HFFc6 (cell line): ENCODE measurements at regions not wholly inside any gene's neighbourhood (a gene's known extent, or its start where the extent isn't known, plus 50 kb on each side); places are given as distances from the start of the nearest gene placed in this dataset.

Experiments
- DNase-seq: peaks from one replicate; pipeline ENCODE4 v3.0.0-alpha.2; 2018
- H3K27ac Mint-ChIP-seq: 2 replicates; pipeline ENCODE4 v1.8.0; 2020; ENCODE audit warnings: mild to moderate bottlenecking, mixed read lengths
- H3K27me3 Mint-ChIP-seq: 2 replicates; pipeline ENCODE4 v1.8.0; 2021; ENCODE audit warnings: mild to moderate bottlenecking, moderate library complexity, mixed read lengths; ENCODE audit not compliant: insufficient read depth
- H3K36me3 Mint-ChIP-seq: 2 replicates; pipeline ENCODE4 v1.8.0; 2021; ENCODE audit warnings: low read depth, mixed read lengths
- H3K4me1 Mint-ChIP-seq: 2 replicates; pipeline ENCODE4 v1.8.0; 2020; ENCODE audit warnings: low read depth, mixed read lengths
- H3K4me3 Mint-ChIP-seq: 2 replicates; pipeline ENCODE4 v1.8.0; 2020; ENCODE audit warnings: mild to moderate bottlenecking, moderate library complexity, mixed read lengths
- H3K9me3 Mint-ChIP-seq: 2 replicates; pipeline ENCODE4 v1.8.0; 2020; ENCODE audit warnings: mild to moderate bottlenecking, mixed read lengths
- TF ChIP-seq, protein P1 (sequence below): fragments of 200-600 bp; sonication (generic); IDR thresholded peaks from 2 replicates; pipeline ENCODE4 v1.5.0; 2021; ENCODE audit warnings: antibody characterized with exemption, mild to moderate bottlenecking

DNA sequence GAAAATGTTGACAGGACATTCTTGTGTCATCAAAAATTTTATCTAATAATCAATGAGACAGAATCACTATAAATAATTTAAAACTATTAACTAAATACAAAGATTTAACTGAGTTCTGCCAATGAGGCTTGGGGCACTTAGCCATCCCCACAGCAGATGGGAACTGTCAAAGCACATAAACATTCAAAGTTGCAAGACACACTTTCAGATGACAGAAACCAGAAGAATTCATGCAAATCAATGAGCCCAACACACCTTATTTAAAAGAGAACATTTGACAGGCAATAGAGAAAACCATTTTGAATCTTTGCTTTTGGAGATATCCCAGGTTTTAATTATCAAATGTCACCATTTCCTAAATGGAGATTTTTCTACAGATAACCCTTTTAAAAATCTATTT, 566.2 kb downstream of the IRS1 start:
- Mint-ChIP-seq H3K27ac (no peak overlapping the region), H3K9me3 (no peaks in the 10 kb centered on the region), H3K4me1 (no peaks in the 10 kb centered on the region), H3K27me3 (no peaks in the 10 kb centered on the region), H3K4me3 (no peak overlapping the region), H3K36me3 (no peaks in the 10 kb centered on the region)
- TF ChIP-seq, protein P1, sequence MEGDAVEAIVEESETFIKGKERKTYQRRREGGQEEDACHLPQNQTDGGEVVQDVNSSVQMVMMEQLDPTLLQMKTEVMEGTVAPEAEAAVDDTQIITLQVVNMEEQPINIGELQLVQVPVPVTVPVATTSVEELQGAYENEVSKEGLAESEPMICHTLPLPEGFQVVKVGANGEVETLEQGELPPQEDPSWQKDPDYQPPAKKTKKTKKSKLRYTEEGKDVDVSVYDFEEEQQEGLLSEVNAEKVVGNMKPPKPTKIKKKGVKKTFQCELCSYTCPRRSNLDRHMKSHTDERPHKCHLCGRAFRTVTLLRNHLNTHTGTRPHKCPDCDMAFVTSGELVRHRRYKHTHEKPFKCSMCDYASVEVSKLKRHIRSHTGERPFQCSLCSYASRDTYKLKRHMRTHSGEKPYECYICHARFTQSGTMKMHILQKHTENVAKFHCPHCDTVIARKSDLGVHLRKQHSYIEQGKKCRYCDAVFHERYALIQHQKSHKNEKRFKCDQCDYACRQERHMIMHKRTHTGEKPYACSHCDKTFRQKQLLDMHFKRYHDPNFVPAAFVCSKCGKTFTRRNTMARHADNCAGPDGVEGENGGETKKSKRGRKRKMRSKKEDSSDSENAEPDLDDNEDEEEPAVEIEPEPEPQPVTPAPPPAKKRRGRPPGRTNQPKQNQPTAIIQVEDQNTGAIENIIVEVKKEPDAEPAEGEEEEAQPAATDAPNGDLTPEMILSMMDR, result no peak
- DNase-seq, result no peak

- Mint-ChIP-seq H3K4me1 (peaks cover 10% of the 10 kb centered on the region), H3K36me3 (no peaks in the 10 kb centered on the region), H3K27me3 (no peaks in the 10 kb centered on the region), H3K4me3 (no peak overlapping the region), H3K9me3 (no peaks in the 10 kb centered on the region), H3K27ac (no peak overlapping the region)
- TF ChIP-seq, protein P1, result no peak
- DNase-seq, result no peak
These were observed 571.5 kb downstream of the IRS1 start for GRCh38 chr2:226228080-226228479.

- no peak overlapping the region for H3K27ac Mint-ChIP-seq
- H3K4me3 Mint-ChIP-seq, result no peak overlapping the region
- peak; percentile 13 for DNase-seq
- H3K27me3 Mint-ChIP-seq, result no peaks in the 10 kb centered on the region
- H3K36me3 Mint-ChIP-seq, result no peaks in the 10 kb centered on the region
- TF ChIP-seq, protein P1, result no peak
- peaks cover 10% of the 10 kb centered on the region for H3K4me1 Mint-ChIP-seq
- H3K9me3 Mint-ChIP-seq, result no peaks in the 10 kb centered on the region
These were observed 572.3 kb downstream of the IRS1 start for GRCh38 chr2:226227341-226227740.

DNA sequence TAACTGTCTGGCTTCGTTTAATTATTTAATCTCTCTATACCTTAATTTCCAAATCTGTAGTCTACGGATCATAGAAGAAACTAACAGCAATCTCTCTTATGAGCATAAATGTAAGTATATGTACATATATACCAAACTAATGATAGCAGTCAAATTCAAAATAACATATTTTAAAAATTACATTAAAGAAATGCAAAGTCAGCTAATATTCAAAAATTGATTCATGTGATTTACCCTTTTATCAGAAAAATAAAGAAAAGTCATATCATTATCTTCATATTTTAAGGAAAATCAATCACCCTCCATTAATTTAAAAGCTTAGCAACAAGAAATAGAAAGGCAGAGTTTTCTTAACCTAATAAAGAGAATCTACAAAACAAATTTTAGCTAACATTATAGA, 575.9 kb downstream of the IRS1 start:
- H3K4me1 Mint-ChIP-seq, result peaks cover 22% of the 10 kb centered on the region
- H3K4me3 Mint-ChIP-seq, result no peak overlapping the region
- H3K36me3 Mint-ChIP-seq, result no peaks in the 10 kb centered on the region
- no peaks in the 10 kb centered on the region for H3K9me3 Mint-ChIP-seq
- no peak for DNase-seq
- TF ChIP-seq, protein P1, result no peak
- H3K27ac Mint-ChIP-seq, result no peak overlapping the region
- H3K27me3 Mint-ChIP-seq, result no peaks in the 10 kb centered on the region

GRCh38 chr2:226220511-226220910, 579.1 kb downstream of the IRS1 start:
- TF ChIP-seq, protein P1, result no peak
- no peak for DNase-seq
- peaks cover 20% of the 10 kb centered on the region for H3K4me1 Mint-ChIP-seq
- no peaks in the 10 kb centered on the region for H3K9me3 Mint-ChIP-seq
- H3K4me3 Mint-ChIP-seq, result no peak overlapping the region
- peaks cover 4% of the 10 kb centered on the region; the same call in 1 of the 2 replicates for H3K36me3 Mint-ChIP-seq
- no peaks in the 10 kb centered on the region for H3K27me3 Mint-ChIP-seq
- H3K27ac Mint-ChIP-seq, result no peak overlapping the region

GRCh38 chr2:226217191-226217590, 582.4 kb downstream of the IRS1 start:
- Mint-ChIP-seq H3K4me3 (no peak overlapping the region), H3K27me3 (no peaks in the 10 kb centered on the region), H3K27ac (no peak overlapping the region), H3K9me3 (no peaks in the 10 kb centered on the region), H3K4me1 (peaks cover 49% of the 10 kb centered on the region), H3K36me3 (peaks cover 4% of the 10 kb centered on the region; the same call in 1 of the 2 replicates)
- TF ChIP-seq, protein P1, result no peak
- no peak for DNase-seq
